ENCODE measurements at regions not wholly inside any gene's neighbourhood (a gene's known extent, or its start where the extent isn't known, plus 50 kb on each side); places are given as distances from the start of the nearest gene placed in this dataset.

GRCh38 chrX:817759-818300, 187.2 kb downstream of the SHOX start:
- TF ChIP-seq CTCF (IDR thresholded peaks at IDR 0.05) (no peak), POLR2AphosphoS5 (IDR thresholded peaks at IDR 0.05) (no peak), POLR2A (IDR thresholded peaks at IDR 0.05; ENCODE audit: low read depth) (no peak), EP300 (IDR thresholded peaks at IDR 0.05) (no peak)

All from esophagus muscularis mucosa (tissue), 4 donors.